Dendritic cell treated with granulocyte-macrophage colony-stimulating factor and Interleukin-4, amounts not matched to agents 40 ng/mL and 50 ng/mL, for 4 days (primary cell): ENCODE measurements at regions not wholly inside any gene's neighbourhood (a gene's known extent, or its start where the extent isn't known, plus 50 kb on each side); places are given as distances from the start of the nearest gene placed in this dataset.

Source experiments
- H3K27ac Mint-ChIP-seq: one replicate; pipeline ENCODE4 v1.8.0; 2022; ENCODE audit warnings: mild to moderate bottlenecking, mixed read lengths
- H3K27me3 Mint-ChIP-seq: one replicate; pipeline ENCODE4 v1.8.0; 2022; ENCODE audit warnings: mild to moderate bottlenecking, mixed read lengths
- H3K36me3 Mint-ChIP-seq: one replicate; pipeline ENCODE4 v1.8.0; 2022; ENCODE audit warnings: low read depth, mixed read lengths
- H3K4me1 Mint-ChIP-seq: one replicate; pipeline ENCODE4 v1.8.0; 2022; ENCODE audit warnings: low read depth, mixed read lengths
- H3K4me3 Mint-ChIP-seq: one replicate; pipeline ENCODE4 v1.8.0; 2022; ENCODE audit warnings: mild to moderate bottlenecking, moderate library complexity, mixed read lengths
- H3K9me3 Mint-ChIP-seq: one replicate; pipeline ENCODE4 v1.8.0; 2022; ENCODE audit warnings: mixed read lengths
- intact Hi-C: fragments of 100-400 bp; cut with micrococcal nuclease; formaldehyde crosslinking; loops from one replicate; pipeline ENCODE4 v1.15.0; 2022

DNA sequence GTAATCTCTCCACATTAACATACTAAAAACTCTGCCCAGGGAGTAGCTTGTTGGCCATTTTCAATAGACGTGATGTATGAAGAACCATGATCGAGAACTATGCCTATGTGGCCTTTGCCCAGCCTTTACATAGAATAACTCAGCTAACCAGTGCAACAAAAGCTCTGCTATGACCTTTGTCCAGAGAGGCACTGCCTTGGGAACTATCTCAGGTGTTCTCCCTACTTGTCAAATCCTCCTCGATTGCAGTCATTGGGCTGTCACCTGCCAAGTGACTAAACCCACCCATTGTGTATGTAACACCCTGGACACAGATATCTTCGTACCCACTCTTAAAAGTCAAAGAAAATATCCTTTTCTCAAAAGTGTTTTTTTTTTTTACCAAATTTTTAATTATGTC lies 610.3 kb upstream of the GALNTL6 start:
- intact Hi-C loops = no loop called here
- Mint-ChIP-seq H3K4me3 (no peak overlapping the region), H3K36me3 (no peaks in the 10 kb centered on the region), H3K27me3 (no peaks in the 10 kb centered on the region), H3K27ac (no peak overlapping the region), H3K9me3 (peaks cover 9% of the 10 kb centered on the region), H3K4me1 (no peaks in the 10 kb centered on the region)

DNA sequence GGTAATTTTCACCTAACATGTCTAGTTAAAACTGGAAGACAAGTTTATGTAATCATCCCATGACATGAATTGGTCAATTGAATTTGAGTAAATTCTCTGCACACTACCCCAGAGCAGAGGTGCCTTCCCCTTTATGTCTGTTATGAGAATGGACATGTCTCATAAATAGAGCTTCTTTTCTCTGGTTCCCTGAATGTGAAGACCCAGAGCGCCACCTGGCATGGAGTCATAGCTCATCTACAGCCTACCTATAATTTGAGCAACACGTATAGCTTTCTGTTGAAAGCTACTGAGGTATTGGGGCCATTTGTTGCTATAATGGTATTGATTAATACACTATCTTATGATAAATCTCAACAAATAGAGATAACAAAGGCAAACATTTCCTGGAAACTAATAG lies 626.5 kb upstream of the GALNTL6 start:
- no peak overlapping the region for H3K4me3 Mint-ChIP-seq
- H3K9me3 Mint-ChIP-seq = no peaks in the 10 kb centered on the region
- H3K36me3 Mint-ChIP-seq = no peaks in the 10 kb centered on the region
- H3K4me1 Mint-ChIP-seq = no peaks in the 10 kb centered on the region
- H3K27ac Mint-ChIP-seq = no peak overlapping the region
- no peaks in the 10 kb centered on the region for H3K27me3 Mint-ChIP-seq
- intact Hi-C loops = no loop called here

DNA sequence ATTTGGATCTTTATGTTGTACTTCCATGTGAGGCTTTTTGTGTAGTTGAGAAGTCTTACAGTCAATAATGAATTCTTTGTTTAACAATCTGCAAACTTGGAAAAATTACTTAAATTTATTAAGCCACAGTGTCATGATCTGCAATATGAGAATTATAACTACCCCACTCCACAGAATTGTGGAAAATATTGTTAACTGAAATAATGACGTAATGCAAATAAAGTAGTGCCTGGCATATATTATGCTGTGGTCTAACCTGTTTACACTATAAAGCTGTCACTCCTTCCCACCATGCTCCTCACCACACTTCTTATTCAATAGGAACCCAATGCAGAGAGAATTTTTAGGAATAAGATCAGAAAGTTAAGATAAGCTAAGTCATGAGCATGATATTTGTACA lies 632.1 kb upstream of the GALNTL6 start:
- intact Hi-C loops = no loop called here
- no peaks in the 10 kb centered on the region for H3K36me3 Mint-ChIP-seq
- H3K27me3 Mint-ChIP-seq = no peaks in the 10 kb centered on the region
- H3K4me3 Mint-ChIP-seq = no peak overlapping the region
- H3K9me3 Mint-ChIP-seq = no peaks in the 10 kb centered on the region
- no peaks in the 10 kb centered on the region for H3K4me1 Mint-ChIP-seq
- H3K27ac Mint-ChIP-seq = no peak overlapping the region

DNA sequence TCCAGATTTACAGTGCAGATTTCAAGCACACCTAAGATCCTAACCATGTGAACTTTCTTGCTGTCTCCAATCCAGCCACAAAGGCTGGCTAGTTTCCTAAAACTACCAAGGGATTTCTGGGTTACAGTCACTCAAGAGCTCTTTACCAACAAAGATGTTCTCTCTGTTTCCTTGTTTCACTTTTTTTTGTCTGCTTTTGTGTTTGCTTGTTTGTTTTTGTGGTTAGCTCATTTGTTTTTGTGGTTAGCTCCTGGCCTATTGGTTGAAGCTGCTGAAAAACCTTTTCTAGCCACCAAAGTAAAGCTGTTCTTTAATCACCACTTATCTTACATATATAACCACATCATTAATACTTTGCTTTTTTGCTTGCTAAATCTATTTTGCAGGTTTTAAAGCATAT lies 642.5 kb upstream of the GALNTL6 start:
- Mint-ChIP-seq H3K9me3 (peaks cover 35% of the 10 kb centered on the region), H3K4me3 (no peak overlapping the region), H3K27ac (no peak overlapping the region), H3K4me1 (no peaks in the 10 kb centered on the region), H3K36me3 (no peaks in the 10 kb centered on the region), H3K27me3 (no peaks in the 10 kb centered on the region)
- intact Hi-C loops = no loop called here

DNA sequence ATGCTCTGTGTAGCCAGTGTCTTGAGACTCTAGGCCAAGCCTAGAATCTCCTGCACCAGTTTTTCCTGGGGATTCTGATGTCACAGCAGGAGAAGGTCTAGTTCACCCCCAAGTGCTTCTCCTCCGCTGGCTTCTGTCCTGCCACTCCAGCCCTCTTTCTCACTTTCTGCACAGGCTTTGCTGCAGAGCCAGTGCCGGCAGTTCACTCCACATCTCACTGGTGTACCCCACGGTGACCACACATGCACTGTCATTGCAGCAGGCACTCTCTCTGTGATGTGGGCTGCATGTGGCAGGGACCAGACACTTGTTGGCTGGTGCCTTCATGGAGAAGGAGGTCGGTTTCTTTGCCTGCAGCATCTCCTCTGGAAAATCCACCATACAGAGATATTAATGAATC lies 643.8 kb upstream of the GALNTL6 start:
- H3K27ac Mint-ChIP-seq = no peak overlapping the region
- H3K4me3 Mint-ChIP-seq = no peak overlapping the region
- intact Hi-C loops = no loop called here
- H3K4me1 Mint-ChIP-seq = no peaks in the 10 kb centered on the region
- no peaks in the 10 kb centered on the region for H3K36me3 Mint-ChIP-seq
- H3K9me3 Mint-ChIP-seq = peaks cover 35% of the 10 kb centered on the region
- no peaks in the 10 kb centered on the region for H3K27me3 Mint-ChIP-seq

DNA sequence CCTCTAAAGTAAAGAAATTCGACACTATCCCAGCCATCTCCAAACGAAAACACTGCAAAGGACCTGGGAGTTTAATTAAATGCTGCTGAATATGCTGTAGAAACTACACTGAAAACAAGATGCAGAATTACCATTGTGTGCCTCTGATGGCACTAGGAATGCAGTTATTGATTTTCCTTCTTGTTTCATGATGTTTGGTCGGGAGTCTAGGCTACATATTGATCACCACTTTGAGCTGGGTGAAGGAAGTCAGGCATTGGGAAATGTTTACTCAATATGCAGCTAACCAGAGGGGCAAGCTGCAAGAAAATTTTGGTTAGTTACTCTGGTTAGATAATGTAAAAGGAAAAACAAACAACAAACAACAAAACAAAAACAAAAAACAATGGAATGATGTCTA lies 650.7 kb upstream of the GALNTL6 start:
- Mint-ChIP-seq H3K27ac (no peak overlapping the region), H3K9me3 (peaks cover 16% of the 10 kb centered on the region), H3K36me3 (no peaks in the 10 kb centered on the region), H3K4me1 (no peaks in the 10 kb centered on the region), H3K27me3 (no peaks in the 10 kb centered on the region), H3K4me3 (no peak overlapping the region)
- intact Hi-C loops = no loop called here

DNA sequence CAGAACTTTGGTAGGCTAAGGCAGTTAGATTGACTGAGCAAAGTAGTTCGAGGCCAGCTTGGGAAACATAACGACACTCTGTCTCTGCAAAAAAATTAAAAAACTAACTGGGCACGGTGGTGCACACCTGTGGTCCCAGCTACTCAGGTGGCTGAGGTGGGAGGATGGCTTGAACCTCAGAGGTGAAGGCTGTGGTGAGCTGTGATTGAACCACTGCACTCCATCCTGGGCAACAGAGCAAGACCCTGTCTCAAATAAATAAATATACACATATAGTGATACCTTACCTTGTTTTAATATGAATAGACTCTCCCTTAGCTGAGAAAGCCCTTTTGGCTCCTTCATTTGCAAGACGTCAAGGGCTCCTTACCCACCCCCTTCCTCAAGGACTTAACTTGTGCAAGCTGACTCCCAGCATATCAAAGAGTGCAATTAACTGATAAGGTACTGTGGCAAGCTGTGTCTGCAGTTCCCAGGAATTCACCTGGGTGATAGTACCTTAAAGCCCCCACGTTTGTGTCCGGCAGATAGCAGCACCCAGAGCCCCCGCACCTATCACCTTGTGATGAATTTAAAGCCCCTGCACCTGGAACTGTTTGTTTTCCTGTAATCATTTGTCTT lies 655.6 kb upstream of the GALNTL6 start:
- intact Hi-C loops = no loop called here
- H3K4me1 Mint-ChIP-seq = no peaks in the 10 kb centered on the region
- no peaks in the 10 kb centered on the region for H3K36me3 Mint-ChIP-seq
- H3K27ac Mint-ChIP-seq = no peak overlapping the region
- H3K9me3 Mint-ChIP-seq = peaks cover 9% of the 10 kb centered on the region
- H3K27me3 Mint-ChIP-seq = no peaks in the 10 kb centered on the region
- H3K4me3 Mint-ChIP-seq = no peak overlapping the region

DNA sequence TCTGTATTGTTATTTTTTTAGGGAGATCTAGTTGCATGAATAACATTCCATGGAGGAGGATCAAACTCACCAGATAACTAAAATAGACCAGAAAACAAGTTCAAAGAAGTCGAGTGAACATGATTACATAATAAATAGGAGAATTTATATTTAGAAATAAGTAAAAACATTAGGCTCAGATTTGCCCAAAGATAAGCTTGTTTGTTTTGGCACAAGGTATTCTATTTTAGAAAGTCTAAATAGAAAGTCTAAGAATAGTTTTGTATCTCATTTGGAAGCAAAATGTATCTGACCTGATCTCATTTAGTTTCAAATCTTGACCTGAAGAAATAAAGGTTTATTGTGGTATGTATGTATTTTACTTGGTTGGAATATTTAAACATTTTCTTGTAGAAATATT lies 670.6 kb upstream of the GALNTL6 start:
- Mint-ChIP-seq H3K4me1 (no peaks in the 10 kb centered on the region), H3K27me3 (no peaks in the 10 kb centered on the region), H3K9me3 (peaks cover 23% of the 10 kb centered on the region), H3K4me3 (no peak overlapping the region), H3K27ac (no peak overlapping the region), H3K36me3 (no peaks in the 10 kb centered on the region)
- intact Hi-C loops = no loop called here

DNA sequence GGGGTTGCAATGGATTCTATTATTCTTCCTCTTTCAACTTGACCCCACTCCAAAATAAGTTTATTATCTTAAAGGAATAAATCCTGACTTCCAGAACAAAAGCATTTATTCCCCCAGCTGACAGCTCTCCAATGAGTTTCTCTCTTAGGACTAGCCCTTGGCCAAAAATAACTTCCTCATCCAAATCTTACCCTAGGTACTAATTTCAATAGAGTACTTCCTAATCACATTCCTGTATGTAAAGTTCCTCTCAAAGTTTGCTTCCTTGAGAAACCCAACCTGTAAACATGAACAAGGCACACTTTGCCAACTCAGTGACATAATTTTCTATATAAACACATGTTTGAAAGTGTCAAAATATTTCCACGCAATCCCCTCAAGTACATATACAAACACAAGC lies 671.2 kb upstream of the GALNTL6 start:
- H3K36me3 Mint-ChIP-seq = no peaks in the 10 kb centered on the region
- no peaks in the 10 kb centered on the region for H3K4me1 Mint-ChIP-seq
- H3K9me3 Mint-ChIP-seq = peaks cover 23% of the 10 kb centered on the region
- no peak overlapping the region for H3K27ac Mint-ChIP-seq
- intact Hi-C loops = no loop called here
- no peaks in the 10 kb centered on the region for H3K27me3 Mint-ChIP-seq
- H3K4me3 Mint-ChIP-seq = no peak overlapping the region

DNA sequence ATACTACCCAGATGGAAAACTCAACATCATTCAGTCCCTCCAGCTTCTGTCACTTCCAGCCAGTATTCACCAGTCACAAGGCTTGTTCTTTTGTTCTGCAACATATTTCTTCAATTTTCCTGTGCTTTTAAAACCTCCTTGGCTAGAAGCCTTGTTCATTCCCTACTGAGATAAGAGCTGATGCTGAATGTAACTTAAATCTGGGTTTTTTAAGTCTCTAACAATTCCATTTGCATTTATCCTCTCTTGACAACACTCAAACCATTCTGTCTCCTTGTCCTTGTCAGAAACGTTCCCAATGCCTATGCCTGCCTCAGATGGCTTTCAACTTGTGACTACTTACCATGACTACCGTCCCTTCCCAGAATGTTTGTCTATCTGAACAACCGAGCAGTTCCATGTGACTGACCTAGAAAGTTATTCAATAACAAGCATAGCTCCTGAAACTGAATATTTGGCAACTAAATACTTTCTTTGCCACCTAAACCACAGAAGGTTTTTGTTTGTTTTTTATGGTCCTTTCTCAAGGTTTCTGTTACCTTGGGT lies 682.9 kb upstream of the GALNTL6 start:
- no peak overlapping the region for H3K4me3 Mint-ChIP-seq
- intact Hi-C loops = no loop called here

DNA sequence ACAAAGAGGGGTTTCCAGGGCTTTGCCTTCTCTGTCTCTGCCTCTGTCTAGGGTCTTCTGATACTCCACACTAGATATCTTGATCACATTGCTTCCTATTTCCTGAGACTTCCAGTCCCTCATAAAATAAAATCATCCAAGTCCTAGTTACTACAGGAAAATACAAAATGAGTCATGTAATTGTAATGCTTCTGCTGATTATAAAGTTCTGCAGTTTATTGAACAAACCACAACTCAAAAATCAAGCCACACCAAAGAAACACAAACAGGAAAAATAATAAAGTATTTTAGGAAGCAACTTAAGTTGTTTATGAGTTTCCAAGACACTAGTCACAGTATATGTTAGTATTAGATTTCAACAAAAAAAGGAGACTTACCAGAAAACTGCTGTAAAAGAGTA lies 695.1 kb upstream of the GALNTL6 start:
- no peaks in the 10 kb centered on the region for H3K27me3 Mint-ChIP-seq
- no peak overlapping the region for H3K4me3 Mint-ChIP-seq
- no peaks in the 10 kb centered on the region for H3K36me3 Mint-ChIP-seq
- no peak overlapping the region for H3K27ac Mint-ChIP-seq
- peaks cover 19% of the 10 kb centered on the region for H3K9me3 Mint-ChIP-seq
- H3K4me1 Mint-ChIP-seq = no peaks in the 10 kb centered on the region
- intact Hi-C loops = no loop called here

More for the DNA sequence above, 682.9 kb upstream of the GALNTL6 start:
- Mint-ChIP-seq H3K9me3 (no peaks in the 10 kb centered on the region), H3K36me3 (no peaks in the 10 kb centered on the region), H3K27ac (no peak overlapping the region), H3K4me1 (no peaks in the 10 kb centered on the region), H3K27me3 (no peaks in the 10 kb centered on the region)

DNA sequence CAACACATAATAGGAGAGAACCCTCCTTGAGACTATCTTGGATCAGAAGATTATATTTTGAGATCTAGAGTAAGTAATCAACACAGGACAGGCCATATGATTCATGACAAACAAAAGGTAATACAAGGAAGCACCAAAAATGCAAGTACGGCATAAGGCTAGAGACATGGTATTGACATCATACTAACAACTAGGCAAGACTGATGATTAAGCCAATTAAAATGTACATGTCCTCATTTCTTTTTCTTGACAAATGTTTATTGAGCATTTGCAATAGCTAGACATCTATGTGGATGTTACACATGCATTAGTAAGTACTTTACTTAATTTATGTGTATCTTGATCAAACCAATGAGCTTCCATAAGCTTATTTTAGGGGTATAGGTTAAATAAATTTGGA lies 695.7 kb upstream of the GALNTL6 start:
- Mint-ChIP-seq H3K27ac (no peak overlapping the region), H3K4me3 (no peak overlapping the region), H3K27me3 (no peaks in the 10 kb centered on the region), H3K4me1 (no peaks in the 10 kb centered on the region), H3K36me3 (no peaks in the 10 kb centered on the region), H3K9me3 (peaks cover 19% of the 10 kb centered on the region)
- intact Hi-C loops = no loop called here

DNA sequence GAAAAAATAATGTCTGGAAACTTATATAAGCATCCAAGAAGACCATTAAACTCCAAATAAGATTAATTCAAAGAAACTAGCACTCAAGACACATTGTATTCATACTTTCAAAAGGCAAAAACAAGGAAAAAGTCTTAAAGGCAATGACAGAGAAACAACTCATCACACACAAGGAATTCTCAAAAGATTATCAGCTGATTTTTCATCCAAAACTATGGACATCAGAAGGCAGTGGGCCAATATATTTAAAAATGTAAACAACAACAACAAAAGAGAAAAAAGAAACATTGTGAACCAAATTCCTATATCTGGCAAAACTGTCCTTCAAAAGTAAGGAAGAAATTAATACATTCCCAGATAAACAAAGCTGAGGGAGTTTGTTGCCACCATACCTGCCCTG lies 711.4 kb upstream of the GALNTL6 start:
- peaks cover 29% of the 10 kb centered on the region for H3K9me3 Mint-ChIP-seq
- no peaks in the 10 kb centered on the region for H3K36me3 Mint-ChIP-seq
- H3K4me3 Mint-ChIP-seq = no peak overlapping the region
- H3K27ac Mint-ChIP-seq = no peak overlapping the region
- no peaks in the 10 kb centered on the region for H3K27me3 Mint-ChIP-seq
- H3K4me1 Mint-ChIP-seq = no peaks in the 10 kb centered on the region
- intact Hi-C loops = no loop called here

DNA sequence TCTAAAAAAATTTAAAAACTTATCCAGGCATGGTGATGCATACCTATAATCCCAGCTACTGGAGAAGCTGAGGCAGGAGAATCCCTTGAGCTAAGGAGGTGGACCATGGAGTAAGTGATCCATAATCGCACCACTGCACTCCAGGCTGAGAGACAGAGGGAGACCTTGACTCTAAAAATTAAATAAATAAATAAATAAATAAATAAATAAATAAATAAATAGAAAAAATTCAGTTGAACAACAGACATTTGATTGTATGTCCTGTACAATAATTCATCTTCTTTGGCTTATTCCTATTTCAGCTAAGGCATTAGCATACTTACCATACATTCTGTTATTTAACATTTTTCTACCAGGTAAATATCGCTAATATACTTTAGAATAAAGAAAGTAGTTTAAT lies 726.1 kb upstream of the GALNTL6 start:
- no peaks in the 10 kb centered on the region for H3K36me3 Mint-ChIP-seq
- peaks cover 53% of the 10 kb centered on the region for H3K9me3 Mint-ChIP-seq
- H3K27ac Mint-ChIP-seq = no peak overlapping the region
- H3K27me3 Mint-ChIP-seq = no peaks in the 10 kb centered on the region
- no peaks in the 10 kb centered on the region for H3K4me1 Mint-ChIP-seq
- no peak overlapping the region for H3K4me3 Mint-ChIP-seq
- intact Hi-C loops = no loop called here

DNA sequence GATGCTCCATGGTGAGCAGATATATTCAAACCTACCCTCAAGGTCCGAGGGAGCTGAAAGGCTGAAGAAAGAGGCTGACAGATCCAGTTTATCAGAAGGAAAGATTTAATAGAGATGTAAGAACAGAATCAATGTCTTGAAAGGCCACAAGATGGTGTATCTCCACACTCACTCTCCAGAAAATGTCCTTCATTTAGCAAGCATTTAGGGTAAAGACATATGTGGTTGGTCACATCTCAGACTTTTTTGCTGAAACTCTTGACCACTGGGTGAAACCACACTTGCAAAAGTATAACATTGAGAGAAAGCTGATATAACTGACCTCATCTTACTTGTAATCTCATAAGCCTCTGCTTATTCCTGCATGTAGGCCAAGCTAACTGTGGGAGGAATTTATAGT lies 745.8 kb upstream of the GALNTL6 start:
- Mint-ChIP-seq H3K27me3 (no peaks in the 10 kb centered on the region), H3K27ac (no peak overlapping the region), H3K4me1 (no peaks in the 10 kb centered on the region), H3K36me3 (no peaks in the 10 kb centered on the region), H3K4me3 (no peak overlapping the region), H3K9me3 (peaks cover 26% of the 10 kb centered on the region)
- intact Hi-C loops = no loop called here
